ENCODE measurements at regions not wholly inside any gene's neighbourhood (a gene's known extent, or its start where the extent isn't known, plus 50 kb on each side); places are given as distances from the start of the nearest gene placed in this dataset.

GRCh38 chr11:105229761-105230160 is 90.2 kb upstream of the CARD18 start:
- Histone ChIP-seq H3K36me3 (ENCODE audit: insufficient read depth, low read length) (no peaks in the 10 kb centered on the region), H3K4me3 (no peak overlapping the region), H3K9me3 (ENCODE audit: low read depth, low read length) (no peaks in the 10 kb centered on the region), H3K9ac (ENCODE audit: insufficient read length) (no peak overlapping the region), H3K27ac (no peak overlapping the region)
- TF ChIP-seq POLR2AphosphoS5 (IDR thresholded peaks at IDR 0.05; ENCODE audit: borderline replicate concordance, low read depth, low read length) (no peak), FOXP2 (optimal IDR thresholded peaks at IDR 0.05; ENCODE audit: control extremely low read depth, extremely low read length, insufficient read depth) (no peak), EZH2 (IDR thresholded peaks at IDR 0.05) (no peak)
- DNase-seq (ENCODE audit: low read depth, low spot score) = no peak

DNA sequence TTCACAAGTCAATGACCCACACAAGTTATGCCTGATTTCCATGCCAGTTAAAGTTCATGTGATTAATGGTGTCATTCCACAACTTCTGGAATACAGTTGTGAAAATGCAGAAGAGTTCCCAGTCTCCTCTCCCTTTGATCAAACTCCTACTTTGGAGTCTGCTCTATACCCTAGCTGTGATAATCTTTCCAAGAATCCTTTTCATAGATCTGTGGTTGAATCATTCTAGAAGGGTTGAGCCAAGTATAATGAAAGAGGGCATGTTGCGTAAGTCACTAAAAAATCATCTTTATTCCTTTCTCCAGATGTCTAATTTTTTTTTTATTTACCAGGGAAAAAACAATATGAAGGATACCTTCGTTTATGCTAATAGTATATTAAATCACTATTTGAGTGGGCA is 89.7 kb upstream of the CARD18 start:
- DNase-seq (ENCODE audit: low read depth, low spot score) = no peak

DNA sequence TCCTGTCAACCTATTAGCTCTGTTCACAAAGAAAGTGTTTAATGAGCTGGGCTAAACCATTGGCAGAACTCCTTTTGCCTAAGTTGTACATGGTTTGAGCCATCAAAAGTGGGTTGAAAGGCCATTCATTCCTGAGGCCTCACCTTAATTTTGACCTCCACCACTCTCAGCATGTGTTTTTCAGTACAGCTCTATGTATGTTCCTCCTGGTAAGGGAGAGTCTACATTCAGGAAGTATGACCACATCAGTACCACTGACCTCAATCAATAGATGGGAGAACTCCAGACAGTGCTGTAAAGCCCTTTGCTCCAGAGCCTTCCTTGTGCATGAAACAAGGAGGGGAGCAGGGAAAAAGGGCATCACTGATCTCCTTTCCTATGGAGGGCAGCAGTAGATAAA is 87.8 kb upstream of the CARD18 start:
- no peak overlapping the region for H3K9ac ChIP-seq (ENCODE audit: insufficient read length)
- H3K9me3 ChIP-seq (ENCODE audit: low read depth, low read length) = no peaks in the 10 kb centered on the region
- no peaks in the 10 kb centered on the region for H3K36me3 ChIP-seq (ENCODE audit: insufficient read depth, low read length)
- no peak for TF ChIP-seq POLR2AphosphoS5 (IDR thresholded peaks at IDR 0.05; ENCODE audit: borderline replicate concordance, low read depth, low read length)
- no peak for DNase-seq (ENCODE audit: low read depth, low spot score)
- H3K27ac ChIP-seq = no peak overlapping the region
- H3K4me3 ChIP-seq = no peak overlapping the region

More for the DNA sequence above, 89.7 kb upstream of the CARD18 start:
- Histone ChIP-seq H3K36me3 (ENCODE audit: insufficient read depth, low read length) (no peaks in the 10 kb centered on the region), H3K9me3 (ENCODE audit: low read depth, low read length) (no peaks in the 10 kb centered on the region), H3K27ac (no peak overlapping the region), H3K9ac (ENCODE audit: insufficient read length) (no peak overlapping the region), H3K4me3 (no peak overlapping the region)
- no peak for TF ChIP-seq POLR2AphosphoS5 (IDR thresholded peaks at IDR 0.05; ENCODE audit: borderline replicate concordance, low read depth, low read length)
- TF ChIP-seq FOXP2 (optimal IDR thresholded peaks at IDR 0.05; ENCODE audit: control extremely low read depth, extremely low read length, insufficient read depth) = no peak
- TF ChIP-seq EZH2 (IDR thresholded peaks at IDR 0.05) = no peak

DNA sequence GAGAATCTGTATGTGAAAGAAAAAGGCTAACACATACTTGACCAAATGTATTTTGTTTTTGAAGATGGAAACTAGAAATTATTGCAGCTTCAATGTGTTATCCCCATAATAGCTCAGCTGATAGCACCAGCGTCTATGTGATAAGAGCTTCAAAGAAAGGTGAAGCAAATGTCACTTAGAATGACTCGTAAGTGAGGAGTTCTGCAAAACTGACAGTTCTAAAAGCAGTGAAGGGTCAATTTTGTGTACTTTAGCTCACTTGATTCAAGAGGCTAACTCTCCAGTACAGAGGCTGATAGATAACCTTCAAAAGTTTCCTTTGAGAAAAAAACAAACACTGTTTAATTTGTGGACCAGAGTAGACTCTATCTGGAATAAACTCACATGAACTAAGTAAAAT is 87.2 kb upstream of the CARD18 start:
- Histone ChIP-seq H3K9me3 (ENCODE audit: low read depth, low read length) (no peaks in the 10 kb centered on the region), H3K27ac (no peak overlapping the region), H3K9ac (ENCODE audit: insufficient read length) (no peak overlapping the region), H3K36me3 (ENCODE audit: insufficient read depth, low read length) (no peaks in the 10 kb centered on the region), H3K4me3 (no peak overlapping the region)
- DNase-seq (ENCODE audit: low read depth, low spot score) = no peak
- TF ChIP-seq EZH2 (IDR thresholded peaks at IDR 0.05) = no peak
- no peak for TF ChIP-seq FOXP2 (optimal IDR thresholded peaks at IDR 0.05; ENCODE audit: control extremely low read depth, extremely low read length, insufficient read depth)
- no peak for TF ChIP-seq POLR2AphosphoS5 (IDR thresholded peaks at IDR 0.05; ENCODE audit: borderline replicate concordance, low read depth, low read length)

- no peak for DNase-seq (ENCODE audit: low read depth, low spot score)
- H3K4me3 ChIP-seq = no peak overlapping the region
- no peaks in the 10 kb centered on the region for H3K36me3 ChIP-seq (ENCODE audit: insufficient read depth, low read length)
- H3K9ac ChIP-seq (ENCODE audit: insufficient read length) = no peak overlapping the region
- no peak overlapping the region for H3K27ac ChIP-seq
- TF ChIP-seq FOXP2 (optimal IDR thresholded peaks at IDR 0.05; ENCODE audit: control extremely low read depth, extremely low read length, insufficient read depth) = no peak
- H3K9me3 ChIP-seq (ENCODE audit: low read depth, low read length) = no peaks in the 10 kb centered on the region
These were observed 86.5 kb upstream of the CARD18 start for GRCh38 chr11:105226091-105226490.

- no peak for DNase-seq (ENCODE audit: low read depth, low spot score)
- Histone ChIP-seq H3K27ac (no peak overlapping the region), H3K36me3 (ENCODE audit: insufficient read depth, low read length) (no peaks in the 10 kb centered on the region), H3K4me3 (no peak overlapping the region), H3K9me3 (ENCODE audit: low read depth, low read length) (no peaks in the 10 kb centered on the region), H3K9ac (ENCODE audit: insufficient read length) (no peak overlapping the region)
- TF ChIP-seq POLR2AphosphoS5 (IDR thresholded peaks at IDR 0.05; ENCODE audit: borderline replicate concordance, low read depth, low read length) (no peak), FOXP2 (optimal IDR thresholded peaks at IDR 0.05; ENCODE audit: control extremely low read depth, extremely low read length, insufficient read depth) (no peak), EZH2 (IDR thresholded peaks at IDR 0.05) (no peak)
These were observed 85.1 kb upstream of the CARD18 start for GRCh38 chr11:105224482-105225253.

DNA sequence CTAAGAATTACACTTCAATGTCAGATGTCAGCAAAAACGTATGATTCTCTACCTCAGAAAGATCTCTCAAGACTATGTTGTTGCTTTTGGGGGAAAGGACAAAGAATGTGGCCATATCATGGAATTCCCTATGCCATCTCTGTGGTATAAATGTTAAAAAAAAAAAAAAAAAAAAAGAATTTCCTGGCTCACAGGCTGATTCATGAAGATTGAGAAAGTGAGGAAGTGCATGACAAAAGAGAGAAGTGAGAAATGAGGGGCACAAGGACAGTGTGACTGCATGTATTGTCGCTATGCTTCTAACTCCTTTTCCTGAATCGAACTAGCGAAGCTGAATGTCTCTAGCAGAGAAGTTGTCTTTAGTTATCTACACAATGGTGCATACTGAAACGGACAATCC is 80.6 kb upstream of the CARD18 start:
- H3K4me3 ChIP-seq = no peak overlapping the region
- TF ChIP-seq POLR2AphosphoS5 (IDR thresholded peaks at IDR 0.05; ENCODE audit: borderline replicate concordance, low read depth, low read length) (no peak), FOXP2 (optimal IDR thresholded peaks at IDR 0.05; ENCODE audit: control extremely low read depth, extremely low read length, insufficient read depth) (no peak), EZH2 (IDR thresholded peaks at IDR 0.05) (no peak)
- no peak overlapping the region for H3K27ac ChIP-seq
- H3K9ac ChIP-seq (ENCODE audit: insufficient read length) = no peak overlapping the region
- H3K36me3 ChIP-seq (ENCODE audit: insufficient read depth, low read length) = no peaks in the 10 kb centered on the region
- no peak for DNase-seq (ENCODE audit: low read depth, low spot score)
- H3K9me3 ChIP-seq (ENCODE audit: low read depth, low read length) = no peaks in the 10 kb centered on the region

- Histone ChIP-seq H3K4me3 (no peak overlapping the region), H3K36me3 (ENCODE audit: insufficient read depth, low read length) (no peaks in the 10 kb centered on the region), H3K27ac (no peak overlapping the region), H3K9me3 (ENCODE audit: low read depth, low read length) (no peaks in the 10 kb centered on the region), H3K9ac (ENCODE audit: insufficient read length) (no peak overlapping the region)
- DNase-seq (ENCODE audit: low read depth, low spot score) = no peak
- TF ChIP-seq FOXP2 (optimal IDR thresholded peaks at IDR 0.05; ENCODE audit: control extremely low read depth, extremely low read length, insufficient read depth) = no peak
- no peak for TF ChIP-seq EZH2 (IDR thresholded peaks at IDR 0.05)
- no peak for TF ChIP-seq POLR2AphosphoS5 (IDR thresholded peaks at IDR 0.05; ENCODE audit: borderline replicate concordance, low read depth, low read length)
These were observed 80.1 kb upstream of the CARD18 start for GRCh38 chr11:105219670-105220069.

- TF ChIP-seq POLR2AphosphoS5 (IDR thresholded peaks at IDR 0.05; ENCODE audit: borderline replicate concordance, low read depth, low read length) (no peak), FOXP2 (optimal IDR thresholded peaks at IDR 0.05; ENCODE audit: control extremely low read depth, extremely low read length, insufficient read depth) (no peak), EZH2 (IDR thresholded peaks at IDR 0.05) (no peak)
- no peak for DNase-seq (ENCODE audit: low read depth, low spot score)
- Histone ChIP-seq H3K9me3 (ENCODE audit: low read depth, low read length) (no peaks in the 10 kb centered on the region), H3K4me3 (no peak overlapping the region), H3K27ac (no peak overlapping the region), H3K36me3 (ENCODE audit: insufficient read depth, low read length) (no peaks in the 10 kb centered on the region), H3K9ac (ENCODE audit: insufficient read length) (no peak overlapping the region)
These were observed 79.7 kb upstream of the CARD18 start for GRCh38 chr11:105219269-105219668.
